ENCODE measurements at regions not wholly inside any gene's neighbourhood (a gene's known extent, or its start where the extent isn't known, plus 50 kb on each side); places are given as distances from the start of the nearest gene placed in this dataset.

- H3K9ac ChIP-seq (ENCODE audit: low read length): no peak overlapping the region
- peaks cover 3% of the 10 kb centered on the region for H3K9me3 ChIP-seq (ENCODE audit: control insufficient read depth, low read length)
- no peaks in the 10 kb centered on the region for H3K79me1 ChIP-seq (replicated peaks; ENCODE audit: low read length, poor library complexity, severe bottlenecking)
- H3K14ac ChIP-seq (ENCODE audit: low read length in 2 of 2): no peak overlapping the region
- H3K18ac ChIP-seq (ENCODE audit: low read depth in 1 of 2, low read length in 2 of 2): no peak overlapping the region
- H3K4me3 ChIP-seq (ENCODE audit: insufficient read depth in 1 of 2, low read depth in 1 of 2, low read length in 2 of 2): no peak overlapping the region
- no peak overlapping the region for H4K91ac ChIP-seq (ENCODE audit: low read length)
- H3K4me2 ChIP-seq (ENCODE audit: low read length, poor library complexity, severe bottlenecking): no peak overlapping the region
- H2AK5ac ChIP-seq (ENCODE audit: low read length, severe bottlenecking): no peak overlapping the region
- no peak overlapping the region for H2BK120ac ChIP-seq (ENCODE audit: low read depth, low read length)
- H3K4me1 ChIP-seq (ENCODE audit: control insufficient read depth, insufficient read depth, low read depth, low read length): no peaks in the 10 kb centered on the region
- no peak for DNase-seq
- H3K27ac ChIP-seq (ENCODE audit: low read length, poor library complexity, severe bottlenecking): no peak overlapping the region
- H2BK12ac ChIP-seq (ENCODE audit: low read length in 2 of 2): no peak overlapping the region
- H3K27me3 ChIP-seq (ENCODE audit: control insufficient read depth in 1 of 2, insufficient read depth in 1 of 2, low read length in 2 of 2): no peaks in the 10 kb centered on the region
- H2BK15ac ChIP-seq (ENCODE audit: low read depth, poor library complexity, severe bottlenecking): no peak overlapping the region
- no peaks in the 10 kb centered on the region for H3K36me3 ChIP-seq (ENCODE audit: control insufficient read depth in 1 of 2, insufficient read depth in 2 of 2, low read depth in 1 of 2, low read length in 2 of 2)
- H3K4ac ChIP-seq (ENCODE audit: low read depth in 1 of 2, low read length in 2 of 2): no peak overlapping the region
- no peak overlapping the region for H2AFZ ChIP-seq (ENCODE audit: low read depth, low read length)
- no peak overlapping the region for H4K8ac ChIP-seq (ENCODE audit: low read length)
- H2BK5ac ChIP-seq (ENCODE audit: low read depth, low read length, poor library complexity, severe bottlenecking): no peak overlapping the region
- WGBS: 94% methylated on average over 1 of the region's 1 CpG
- no peak overlapping the region for H3K23ac ChIP-seq (ENCODE audit: low read length in 2 of 2)
These were observed 120.6 kb upstream of the PALMD start for GRCh38 chr1:99525331-99525730.

DNA sequence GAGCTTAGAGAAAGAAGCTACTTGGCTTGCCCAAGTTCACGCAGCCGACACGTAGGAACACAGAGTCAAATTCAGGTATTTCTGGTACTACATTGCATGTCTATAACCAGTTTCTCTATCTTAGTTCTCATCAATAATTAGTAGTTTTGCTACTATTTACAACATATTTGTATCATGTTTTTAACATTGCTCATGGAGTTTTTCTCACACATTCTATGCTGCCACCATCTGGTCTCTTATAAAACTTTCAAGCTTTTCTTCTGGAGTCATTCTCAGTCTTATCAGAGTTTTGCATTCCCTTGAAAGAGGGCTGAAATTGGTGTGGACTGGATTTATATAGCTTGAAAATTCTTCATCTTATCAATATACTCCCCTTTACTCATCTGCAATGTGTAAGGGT lies 118.8 kb upstream of the PALMD start:
- Histone ChIP-seq H3K4ac (ENCODE audit: low read depth in 1 of 2, low read length in 2 of 2) (no peak overlapping the region), H3K23ac (ENCODE audit: low read length in 2 of 2) (no peak overlapping the region), H3K79me1 (replicated peaks; ENCODE audit: low read length, poor library complexity, severe bottlenecking) (no peaks in the 10 kb centered on the region), H2BK5ac (ENCODE audit: low read depth, low read length, poor library complexity, severe bottlenecking) (no peak overlapping the region), H4K8ac (ENCODE audit: low read length) (no peak overlapping the region), H3K9ac (ENCODE audit: low read length) (no peak overlapping the region), H3K14ac (ENCODE audit: low read length in 2 of 2) (no peak overlapping the region), H3K36me3 (ENCODE audit: control insufficient read depth in 1 of 2, insufficient read depth in 2 of 2, low read depth in 1 of 2, low read length in 2 of 2) (no peaks in the 10 kb centered on the region), H2BK120ac (ENCODE audit: low read depth, low read length) (no peak overlapping the region), H3K4me2 (ENCODE audit: low read length, poor library complexity, severe bottlenecking) (no peak overlapping the region), H2AK5ac (ENCODE audit: low read length, severe bottlenecking) (no peak overlapping the region), H3K18ac (ENCODE audit: low read depth in 1 of 2, low read length in 2 of 2) (no peak overlapping the region), H2BK12ac (ENCODE audit: low read length in 2 of 2) (no peak overlapping the region), H3K27me3 (ENCODE audit: control insufficient read depth in 1 of 2, insufficient read depth in 1 of 2, low read length in 2 of 2) (no peaks in the 10 kb centered on the region), H3K9me3 (ENCODE audit: control insufficient read depth, low read length) (peaks cover 3% of the 10 kb centered on the region), H2BK15ac (ENCODE audit: low read depth, poor library complexity, severe bottlenecking) (no peak overlapping the region), H3K27ac (ENCODE audit: low read length, poor library complexity, severe bottlenecking) (no peak overlapping the region), H3K4me3 (ENCODE audit: insufficient read depth in 1 of 2, low read depth in 1 of 2, low read length in 2 of 2) (no peak overlapping the region), H3K4me1 (ENCODE audit: control insufficient read depth, insufficient read depth, low read depth, low read length) (no peaks in the 10 kb centered on the region), H4K91ac (ENCODE audit: low read length) (no peak overlapping the region), H2AFZ (ENCODE audit: low read depth, low read length) (no peak overlapping the region)
- 100% methylated on average over 3 of the region's 3 CpGs for WGBS
- DNase-seq: peak; percentile 35

DNA sequence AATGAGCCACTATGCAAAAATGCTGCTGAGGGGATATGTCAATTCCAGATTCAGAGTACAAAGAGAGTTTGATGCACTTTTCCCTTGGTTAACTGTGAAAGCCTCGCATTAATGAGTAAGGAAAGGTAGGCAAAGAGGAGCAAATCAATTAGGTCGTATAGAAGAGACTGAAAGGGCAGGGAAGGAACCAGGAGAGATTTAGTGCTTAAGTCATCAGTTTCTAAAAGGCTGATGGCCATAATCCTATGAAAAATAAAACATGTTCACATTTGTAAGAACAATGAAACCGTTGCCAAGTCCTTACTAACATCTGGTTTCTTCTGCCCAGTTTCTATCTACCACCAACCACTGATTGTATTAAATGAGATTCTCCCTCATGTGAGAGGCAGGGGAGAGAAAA lies 118.4 kb upstream of the PALMD start:
- Histone ChIP-seq H3K4ac (ENCODE audit: low read depth in 1 of 2, low read length in 2 of 2) (no peak overlapping the region), H3K14ac (ENCODE audit: low read length in 2 of 2) (no peak overlapping the region), H3K27me3 (ENCODE audit: control insufficient read depth in 1 of 2, insufficient read depth in 1 of 2, low read length in 2 of 2) (no peaks in the 10 kb centered on the region), H2BK12ac (ENCODE audit: low read length in 2 of 2) (no peak overlapping the region), H3K4me1 (ENCODE audit: control insufficient read depth, insufficient read depth, low read depth, low read length) (no peaks in the 10 kb centered on the region), H3K9me3 (ENCODE audit: control insufficient read depth, low read length) (no peaks in the 10 kb centered on the region), H2AFZ (ENCODE audit: low read depth, low read length) (no peak overlapping the region), H4K8ac (ENCODE audit: low read length) (no peak overlapping the region), H2BK5ac (ENCODE audit: low read depth, low read length, poor library complexity, severe bottlenecking) (no peak overlapping the region), H3K23ac (ENCODE audit: low read length in 2 of 2) (no peak overlapping the region), H2AK5ac (ENCODE audit: low read length, severe bottlenecking) (no peak overlapping the region), H2BK120ac (ENCODE audit: low read depth, low read length) (no peak overlapping the region), H3K79me1 (replicated peaks; ENCODE audit: low read length, poor library complexity, severe bottlenecking) (no peaks in the 10 kb centered on the region), H3K4me3 (ENCODE audit: insufficient read depth in 1 of 2, low read depth in 1 of 2, low read length in 2 of 2) (no peak overlapping the region), H3K4me2 (ENCODE audit: low read length, poor library complexity, severe bottlenecking) (no peak overlapping the region), H3K27ac (ENCODE audit: low read length, poor library complexity, severe bottlenecking) (no peak overlapping the region), H4K91ac (ENCODE audit: low read length) (no peak overlapping the region), H3K18ac (ENCODE audit: low read depth in 1 of 2, low read length in 2 of 2) (no peak overlapping the region), H3K36me3 (ENCODE audit: control insufficient read depth in 1 of 2, insufficient read depth in 2 of 2, low read depth in 1 of 2, low read length in 2 of 2) (no peaks in the 10 kb centered on the region), H3K9ac (ENCODE audit: low read length) (no peak overlapping the region), H2BK15ac (ENCODE audit: low read depth, poor library complexity, severe bottlenecking) (no peak overlapping the region)
- DNase-seq: no peak
- 89% methylated on average over 1 of the region's 3 CpGs for WGBS

DNA sequence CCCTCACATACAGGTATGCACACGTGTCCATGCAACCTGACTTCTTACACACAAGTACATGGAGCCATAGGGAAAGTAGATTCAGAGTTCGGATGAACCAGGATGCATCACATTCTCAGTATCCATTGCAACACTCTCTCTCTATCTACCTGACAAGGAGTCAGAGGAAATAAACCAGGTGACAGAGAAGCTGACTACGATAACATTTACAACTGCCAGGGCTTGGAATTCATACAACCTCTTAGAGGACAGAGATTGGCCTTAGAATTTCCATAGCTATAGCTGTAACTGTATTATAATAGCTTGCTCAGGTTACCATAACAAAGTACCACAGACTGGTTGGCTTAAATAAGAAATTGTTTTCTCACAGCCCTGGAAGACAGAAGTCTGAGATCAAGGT lies 116.9 kb upstream of the PALMD start:
- H2AFZ ChIP-seq (ENCODE audit: low read depth, low read length): no peak overlapping the region
- H3K14ac ChIP-seq (ENCODE audit: low read length in 2 of 2): no peak overlapping the region
- no peak overlapping the region for H3K4me2 ChIP-seq (ENCODE audit: low read length, poor library complexity, severe bottlenecking)
- no peaks in the 10 kb centered on the region for H3K4me1 ChIP-seq (ENCODE audit: control insufficient read depth, insufficient read depth, low read depth, low read length)
- no peak overlapping the region for H3K23ac ChIP-seq (ENCODE audit: low read length in 2 of 2)
- H3K36me3 ChIP-seq (ENCODE audit: control insufficient read depth in 1 of 2, insufficient read depth in 2 of 2, low read depth in 1 of 2, low read length in 2 of 2): no peaks in the 10 kb centered on the region
- no peaks in the 10 kb centered on the region for H3K79me1 ChIP-seq (replicated peaks; ENCODE audit: low read length, poor library complexity, severe bottlenecking)
- no peak overlapping the region for H3K4ac ChIP-seq (ENCODE audit: low read depth in 1 of 2, low read length in 2 of 2)
- no peak overlapping the region for H2BK120ac ChIP-seq (ENCODE audit: low read depth, low read length)
- no peak overlapping the region for H2BK15ac ChIP-seq (ENCODE audit: low read depth, poor library complexity, severe bottlenecking)
- no peak overlapping the region for H4K8ac ChIP-seq (ENCODE audit: low read length)
- no peak overlapping the region for H3K18ac ChIP-seq (ENCODE audit: low read depth in 1 of 2, low read length in 2 of 2)
- no peak overlapping the region for H3K9ac ChIP-seq (ENCODE audit: low read length)
- WGBS: 95% methylated on average over 3 of the region's 3 CpGs
- H3K27me3 ChIP-seq (ENCODE audit: control insufficient read depth in 1 of 2, insufficient read depth in 1 of 2, low read length in 2 of 2): no peaks in the 10 kb centered on the region
- no peak overlapping the region for H3K27ac ChIP-seq (ENCODE audit: low read length, poor library complexity, severe bottlenecking)
- H2BK5ac ChIP-seq (ENCODE audit: low read depth, low read length, poor library complexity, severe bottlenecking): no peak overlapping the region
- H2BK12ac ChIP-seq (ENCODE audit: low read length in 2 of 2): no peak overlapping the region
- H3K4me3 ChIP-seq (ENCODE audit: insufficient read depth in 1 of 2, low read depth in 1 of 2, low read length in 2 of 2): no peak overlapping the region
- no peak overlapping the region for H2AK5ac ChIP-seq (ENCODE audit: low read length, severe bottlenecking)
- no peak for DNase-seq
- no peak overlapping the region for H4K91ac ChIP-seq (ENCODE audit: low read length)
- H3K9me3 ChIP-seq (ENCODE audit: control insufficient read depth, low read length): no peaks in the 10 kb centered on the region
